Mucosa of descending colon (tissue), 3 donors: ENCODE measurements at regions not wholly inside any gene's neighbourhood (a gene's known extent, or its start where the extent isn't known, plus 50 kb on each side); places are given as distances from the start of the nearest gene placed in this dataset.
"Not testable (repeated sequence)": the region's sequence is repeated elsewhere in the genome, so short reads cannot be mapped to it uniquely, and the experiment has no call there.

Experiments
- ATAC-seq: fragments of 200-7000 bp; cut with Tn5 transposase; one replicate; pipeline ENCODE4 v1.9.1; 2020; ENCODE audit warnings: mild to moderate bottlenecking, moderate library complexity
- DNase-seq, 3 donors: peaks; one replicate each; pipeline ENCODE4 v3.0.0-alpha.2; 2020
- H3K36me3 ChIP-seq: fragments of 200-600 bp; one replicate; pipeline ENCODE4 v1.8.0; 2021; ENCODE audit warnings: low read depth, mild to moderate bottlenecking
- H3K4me1 ChIP-seq: fragments of 200-600 bp; one replicate; pipeline ENCODE4 v1.8.0; 2021; ENCODE audit warnings: low read depth, mild to moderate bottlenecking
- H3K4me3 ChIP-seq: fragments of 200-600 bp; one replicate; pipeline ENCODE4 v1.8.0; 2021; ENCODE audit warnings: mild to moderate bottlenecking
- H3K9me3 ChIP-seq: fragments of 200-600 bp; one replicate; pipeline ENCODE4 v1.8.0; 2021; ENCODE audit warnings: mild to moderate bottlenecking
- intact Hi-C, 2 donors: fragments of 100-400 bp; cut with DNase I in 1 of 2; cut with micrococcal nuclease in 1 of 2; formaldehyde crosslinking; loops; one replicate each; pipeline versions ENCODE4 v1.11.0 to v1.11.1; 2022; cut with DNase I, micrococcal nuclease
- TF ChIP-seq, protein P1 (sequence below): fragments of 200-600 bp; IDR thresholded peaks from one replicate; pipeline ENCODE4 v1.8.0; 2022; ENCODE audit warnings: antibody characterized with exemption, mild to moderate bottlenecking
- donor health status: DM: no; HTN: no; CAD: no; lungs with moderate emphysema.
- donor health status: DM: no; HTN: no; CAD: no.
- donor health status: DM: no; HTN: yes; CAD: no.

DNA sequence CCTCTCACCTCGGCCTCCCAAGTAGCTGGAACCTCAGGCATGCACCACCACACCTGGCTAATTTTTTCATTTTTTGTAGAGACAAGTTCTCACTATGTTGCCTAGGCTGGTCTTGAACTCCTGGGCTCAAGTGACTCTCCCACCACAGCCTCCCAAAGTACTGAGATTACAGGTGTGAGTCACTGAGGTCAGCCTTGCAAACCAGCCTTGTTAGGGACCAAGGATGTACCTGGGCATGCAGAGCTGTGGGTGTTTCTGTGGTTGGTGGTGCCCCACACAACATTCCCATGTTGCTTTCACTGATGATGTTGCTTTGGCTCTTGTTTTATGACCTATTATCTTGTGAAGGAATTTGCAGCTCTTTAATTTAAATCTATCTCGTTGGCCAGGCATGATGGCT, 54.8 kb downstream of the OTUD1 start:
- intact Hi-C loops = no loop called here
- TF ChIP-seq, protein P1, sequence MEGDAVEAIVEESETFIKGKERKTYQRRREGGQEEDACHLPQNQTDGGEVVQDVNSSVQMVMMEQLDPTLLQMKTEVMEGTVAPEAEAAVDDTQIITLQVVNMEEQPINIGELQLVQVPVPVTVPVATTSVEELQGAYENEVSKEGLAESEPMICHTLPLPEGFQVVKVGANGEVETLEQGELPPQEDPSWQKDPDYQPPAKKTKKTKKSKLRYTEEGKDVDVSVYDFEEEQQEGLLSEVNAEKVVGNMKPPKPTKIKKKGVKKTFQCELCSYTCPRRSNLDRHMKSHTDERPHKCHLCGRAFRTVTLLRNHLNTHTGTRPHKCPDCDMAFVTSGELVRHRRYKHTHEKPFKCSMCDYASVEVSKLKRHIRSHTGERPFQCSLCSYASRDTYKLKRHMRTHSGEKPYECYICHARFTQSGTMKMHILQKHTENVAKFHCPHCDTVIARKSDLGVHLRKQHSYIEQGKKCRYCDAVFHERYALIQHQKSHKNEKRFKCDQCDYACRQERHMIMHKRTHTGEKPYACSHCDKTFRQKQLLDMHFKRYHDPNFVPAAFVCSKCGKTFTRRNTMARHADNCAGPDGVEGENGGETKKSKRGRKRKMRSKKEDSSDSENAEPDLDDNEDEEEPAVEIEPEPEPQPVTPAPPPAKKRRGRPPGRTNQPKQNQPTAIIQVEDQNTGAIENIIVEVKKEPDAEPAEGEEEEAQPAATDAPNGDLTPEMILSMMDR = no peak
- DNase-seq (no peak), ATAC-seq (no peak)
- Histone ChIP-seq H3K4me1 (no peaks in the 10 kb centered on the region), H3K36me3 (no peaks in the 10 kb centered on the region), H3K4me3 (no peak overlapping the region), H3K9me3 (no peaks in the 10 kb centered on the region)

DNA sequence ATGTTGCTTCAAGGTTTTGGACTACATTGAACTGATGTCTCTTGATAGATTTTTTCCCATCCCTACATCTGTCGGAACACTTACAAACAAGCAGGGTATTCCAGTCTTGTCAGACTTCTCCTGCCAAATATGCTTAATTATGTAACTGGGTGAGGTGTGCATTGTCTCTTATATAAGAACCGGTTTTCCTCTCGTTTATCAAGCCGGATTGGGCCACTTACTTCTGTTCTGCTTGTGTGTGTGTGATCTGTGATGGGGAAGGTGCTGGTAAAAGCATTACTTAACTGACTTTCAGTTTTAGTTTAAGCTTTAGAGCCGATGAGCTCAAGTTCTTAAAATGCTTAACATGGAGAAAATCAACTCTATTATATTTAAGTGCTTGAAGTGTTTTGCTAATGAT, 57.9 kb downstream of the OTUD1 start:
- H3K36me3 ChIP-seq = no peaks in the 10 kb centered on the region

DNA sequence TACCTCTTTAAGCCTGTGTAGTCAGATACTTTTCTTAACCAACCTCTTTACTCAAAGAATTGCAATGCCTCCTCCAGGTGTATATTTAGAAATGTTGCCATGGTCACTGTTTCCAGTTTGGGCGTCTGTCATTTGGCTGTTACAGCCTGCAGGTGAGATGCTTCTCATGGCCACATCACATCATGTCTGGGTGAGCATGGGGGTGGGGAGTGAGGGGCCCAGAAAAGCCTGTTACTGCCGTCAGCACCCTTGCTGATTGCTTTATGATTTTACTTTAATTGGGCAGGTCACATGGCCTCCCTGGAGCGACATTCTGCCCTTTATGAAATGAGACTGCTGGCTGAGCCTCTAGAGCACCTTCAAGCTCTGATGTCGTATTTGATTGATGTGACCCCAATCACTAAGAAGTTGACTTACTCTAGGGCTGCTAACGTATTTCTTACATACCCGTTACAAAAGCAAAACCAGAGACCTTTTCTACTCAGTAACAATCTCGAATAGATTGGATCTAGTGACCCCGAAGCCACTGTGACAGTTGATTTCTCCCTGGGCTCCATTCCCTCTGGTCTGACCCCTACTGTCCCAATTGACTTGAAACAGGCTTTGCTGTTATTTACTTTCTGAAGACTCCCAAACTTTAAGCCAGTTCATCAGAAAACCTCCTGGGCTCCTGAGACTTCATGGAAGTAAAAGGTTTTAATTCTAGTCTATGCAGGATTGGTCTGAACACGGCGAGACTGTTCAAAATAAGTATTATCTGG, 60.7 kb downstream of the OTUD1 start:
- intact Hi-C loops = no loop called here
- Histone ChIP-seq H3K36me3 (no peaks in the 10 kb centered on the region), H3K4me1 (no peaks in the 10 kb centered on the region), H3K4me3 (no peak overlapping the region), H3K9me3 (no peaks in the 10 kb centered on the region)
- no peak for ATAC-seq
- TF ChIP-seq, protein P1 = no peak
- no peak for DNase-seq

More for the DNA sequence above, 57.9 kb downstream of the OTUD1 start:
- DNase-seq = no peak
- ATAC-seq = no peak
- no peak overlapping the region for H3K4me3 ChIP-seq
- intact Hi-C loops = no loop called here
- H3K9me3 ChIP-seq = no peaks in the 10 kb centered on the region
- TF ChIP-seq, protein P1 = no peak
- no peaks in the 10 kb centered on the region for H3K4me1 ChIP-seq

DNA sequence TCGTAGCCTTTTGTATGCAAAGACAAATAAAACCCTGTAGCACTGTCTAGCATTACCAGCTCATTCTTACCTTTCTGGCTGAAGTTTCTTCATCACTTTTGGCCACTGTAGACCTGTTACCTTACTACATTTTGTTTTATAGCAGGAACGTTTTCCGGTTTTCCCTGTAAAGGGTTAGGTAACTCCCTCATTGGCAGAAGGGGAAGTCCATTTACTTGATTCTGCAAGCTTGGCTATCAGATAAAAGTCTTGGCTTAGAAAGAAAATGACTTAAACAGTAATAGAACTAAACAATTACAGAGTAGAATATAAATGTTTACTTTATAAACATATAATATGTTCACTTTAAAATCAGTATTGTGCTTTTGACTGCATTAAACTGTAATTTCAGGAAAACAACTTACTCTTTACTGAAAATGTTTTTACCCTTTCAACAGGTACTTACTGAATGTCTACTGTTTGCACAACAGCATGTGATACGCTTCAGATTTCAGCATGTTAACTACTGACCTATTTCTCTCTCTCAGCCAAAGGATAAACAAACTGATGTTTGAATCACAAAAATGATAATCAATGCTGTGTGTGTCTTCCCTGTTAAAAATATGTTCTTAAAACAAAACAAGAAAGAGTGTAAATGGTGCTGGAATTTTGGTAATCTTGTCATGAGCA, 67.1 kb downstream of the OTUD1 start:
- DNase-seq (no peak), ATAC-seq (no peak)
- Histone ChIP-seq H3K9me3 (no peaks in the 10 kb centered on the region), H3K36me3 (no peaks in the 10 kb centered on the region), H3K4me3 (no peak overlapping the region), H3K4me1 (no peaks in the 10 kb centered on the region)
- intact Hi-C loops = no loop called here
- TF ChIP-seq, protein P1 = no peak

DNA sequence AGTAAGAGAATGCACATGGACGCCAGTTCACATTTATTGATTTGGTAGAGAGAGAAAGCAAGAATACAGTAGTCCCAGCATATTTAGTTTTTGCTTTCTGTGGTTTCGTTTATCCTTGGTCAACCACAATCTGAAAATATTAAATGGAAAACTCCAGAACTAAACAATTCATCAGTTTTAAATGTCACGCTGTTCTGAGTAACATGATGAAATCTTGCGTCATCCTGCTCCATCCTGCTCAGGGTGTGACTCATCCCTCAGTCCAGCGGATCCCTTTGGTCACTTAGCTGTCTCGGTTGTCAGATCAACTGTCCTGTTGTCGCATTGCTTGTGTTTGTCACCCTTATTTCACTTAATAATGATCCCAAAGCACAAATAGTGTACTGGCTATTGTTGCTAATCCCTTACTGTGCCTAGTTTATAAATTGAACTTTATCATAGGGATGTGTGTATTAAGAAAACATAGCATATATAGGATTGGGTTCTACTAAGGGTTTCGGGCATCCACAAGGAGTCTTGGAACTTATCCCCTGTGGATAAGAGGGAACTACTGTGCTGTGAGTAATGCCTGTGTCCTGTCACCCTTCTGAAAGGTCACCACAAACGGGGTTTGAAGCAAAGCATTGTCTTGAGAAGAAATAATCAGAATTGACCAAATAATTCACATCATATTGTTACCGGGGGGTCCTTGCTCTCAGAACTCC, 73.6 kb downstream of the OTUD1 start:
- no peak overlapping the region for H3K4me3 ChIP-seq
- TF ChIP-seq, protein P1 = no peak
- H3K36me3 ChIP-seq = no peaks in the 10 kb centered on the region
- no peaks in the 10 kb centered on the region for H3K4me1 ChIP-seq
- intact Hi-C loops = no loop called here
- no peak for ATAC-seq
- no peaks in the 10 kb centered on the region for H3K9me3 ChIP-seq
- no peak for DNase-seq

DNA sequence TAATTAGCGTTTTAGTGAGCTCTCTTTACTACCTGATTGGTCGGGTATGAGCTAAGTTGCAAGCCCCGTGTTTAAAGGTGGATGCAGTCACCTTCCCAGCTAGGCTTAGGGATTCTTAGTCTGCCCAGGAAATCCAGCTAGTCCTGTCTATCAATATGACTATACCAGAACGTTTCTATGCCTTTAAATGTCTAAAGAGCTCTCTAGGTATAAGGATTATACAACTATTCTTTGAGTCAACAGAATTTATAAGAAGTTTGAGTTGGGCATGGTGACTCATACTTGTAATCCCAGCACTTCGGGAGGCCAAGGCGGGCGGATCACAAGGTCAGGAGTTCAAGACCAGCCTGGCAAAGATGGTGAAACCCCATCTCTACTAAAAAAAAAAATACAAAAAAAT, 74.7 kb downstream of the OTUD1 start:
- ATAC-seq = not testable (repeated sequence)

More for the DNA sequence above, 74.7 kb downstream of the OTUD1 start:
- H3K9me3 ChIP-seq, DNase-seq, H3K4me3 ChIP-seq, intact Hi-C loops, H3K4me1 ChIP-seq, H3K36me3 ChIP-seq: not testable (repeated sequence)
